CD4-positive, alpha-beta T cell treated with Interleukin-4 for 1 hour (primary cell): ENCODE measurements at regions not wholly inside any gene's neighbourhood (a gene's known extent, or its start where the extent isn't known, plus 50 kb on each side); places are given as distances from the start of the nearest gene placed in this dataset.
"Not testable (repeated sequence)": the region's sequence is repeated elsewhere in the genome, so short reads cannot be mapped to it uniquely, and the experiment has no call there.

ENCODE experiments used
- DNase-seq, 2 donors: peaks; one replicate each; pipeline ENCODE4 v3.0.0-alpha.2; 2020 to 2022

GRCh38 chr1:168490306-168490705 is 53.5 kb downstream of the XCL2 start:
- no peak for DNase-seq

GRCh38 chr1:168488138-168488537 is 55.7 kb downstream of the XCL2 start:
- DNase-seq: no peak

GRCh38 chr1:168486820-168487219 is 57.0 kb downstream of the XCL2 start:
- DNase-seq: not testable (repeated sequence)

GRCh38 chr1:168485048-168485447 is 58.7 kb downstream of the XCL2 start:
- DNase-seq: peak; percentile 22 to 44

- no peak for DNase-seq
Measured at GRCh38 chr1:168484083-168484482, 59.7 kb downstream of the XCL2 start.

GRCh38 chr1:168483539-168483938 is 60.3 kb downstream of the XCL2 start:
- DNase-seq: no peak

- DNase-seq: no peak
Measured at GRCh38 chr1:168482106-168482505, 61.7 kb downstream of the XCL2 start.

- no peak for DNase-seq
Measured at GRCh38 chr1:168481586-168481985, 62.2 kb downstream of the XCL2 start.

- no peak for DNase-seq
Measured at GRCh38 chr1:168480997-168481396, 62.8 kb downstream of the XCL2 start.

GRCh38 chr1:168477792-168478191 is 66.0 kb downstream of the XCL2 start:
- no peak for DNase-seq

GRCh38 chr1:168476588-168477385 is 67.0 kb downstream of the XCL2 start:
- no peak for DNase-seq

GRCh38 chr1:168474322-168474721 is 69.5 kb downstream of the XCL2 start:
- no peak for DNase-seq

GRCh38 chr1:168473126-168473525 is 70.7 kb downstream of the XCL2 start:
- no peak for DNase-seq

GRCh38 chr1:168472223-168472622 is 71.6 kb downstream of the XCL2 start:
- DNase-seq: no peak

- no peak for DNase-seq
Measured at GRCh38 chr1:168470901-168471431, 72.8 kb downstream of the XCL2 start.

GRCh38 chr1:168469690-168470089 is 74.1 kb downstream of the XCL2 start:
- peak; percentile 33 to 38 for DNase-seq

- DNase-seq: no peak
Measured at GRCh38 chr1:168468822-168469221, 75.0 kb downstream of the XCL2 start.

- no peak for DNase-seq
Measured at GRCh38 chr1:168468042-168468809, 75.6 kb downstream of the XCL2 start.

- peak in 1 of 2 donors; percentile 53 for DNase-seq
Measured at GRCh38 chr1:168467452-168467851, 76.3 kb downstream of the XCL2 start.

GRCh38 chr1:168466714-168467131 is 77.1 kb downstream of the XCL2 start:
- no peak for DNase-seq

- DNase-seq: peak; percentile 33 to 37
Measured at GRCh38 chr1:168466092-168466713, 77.6 kb downstream of the XCL2 start.

GRCh38 chr1:168461108-168461507 is 82.7 kb downstream of the XCL2 start:
- DNase-seq: not testable (repeated sequence)

- not testable (repeated sequence) for DNase-seq
Measured at GRCh38 chr1:168457296-168457695, 86.5 kb downstream of the XCL2 start.
